ENCODE measurements at regions not wholly inside any gene's neighbourhood (a gene's known extent, or its start where the extent isn't known, plus 50 kb on each side); places are given as distances from the start of the nearest gene placed in this dataset.

- TF ChIP-seq MAFK (IDR thresholded peaks at IDR 0.05; ENCODE audit: low read depth, low read length) (no peak), CTCF (conservative IDR thresholded peaks at IDR 0.05; ENCODE audit: low read depth, low read length) (no peak), CEBPB (IDR thresholded peaks at IDR 0.05; ENCODE audit: low read depth, low read length) (no peak), RAD21 (IDR thresholded peaks at IDR 0.05; ENCODE audit: low read length) (no peak), POLR2A (IDR thresholded peaks at IDR 0.05; ENCODE audit: low read depth, low read length) (no peak), RCOR1 (IDR thresholded peaks at IDR 0.05; ENCODE audit: insufficient replicate concordance, low read length) (no peak), CHD1 (IDR thresholded peaks at IDR 0.05; ENCODE audit: low read depth, low read length) (no peak), USF2 (IDR thresholded peaks at IDR 0.05; ENCODE audit: low read depth, low read length) (no peak), BHLHE40 (IDR thresholded peaks at IDR 0.05; ENCODE audit: low read depth, low read length) (no peak), NFE2L2 (IDR thresholded peaks at IDR 0.05; ENCODE audit: low read depth, low read length) (no peak), FOS (IDR thresholded peaks at IDR 0.05; ENCODE audit: low read depth, low read length) (no peak), RFX5 (IDR thresholded peaks at IDR 0.05; ENCODE audit: low read depth, low read length) (no peak)
- TF ChIP-seq, protein P1, sequence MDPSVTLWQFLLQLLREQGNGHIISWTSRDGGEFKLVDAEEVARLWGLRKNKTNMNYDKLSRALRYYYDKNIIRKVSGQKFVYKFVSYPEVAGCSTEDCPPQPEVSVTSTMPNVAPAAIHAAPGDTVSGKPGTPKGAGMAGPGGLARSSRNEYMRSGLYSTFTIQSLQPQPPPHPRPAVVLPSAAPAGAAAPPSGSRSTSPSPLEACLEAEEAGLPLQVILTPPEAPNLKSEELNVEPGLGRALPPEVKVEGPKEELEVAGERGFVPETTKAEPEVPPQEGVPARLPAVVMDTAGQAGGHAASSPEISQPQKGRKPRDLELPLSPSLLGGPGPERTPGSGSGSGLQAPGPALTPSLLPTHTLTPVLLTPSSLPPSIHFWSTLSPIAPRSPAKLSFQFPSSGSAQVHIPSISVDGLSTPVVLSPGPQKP (IDR thresholded peaks at IDR 0.05; ENCODE audit: borderline replicate concordance, low read depth, low read length): no peak
These were observed 1389.3 kb downstream of the GATA3 start for GRCh38 chr10:9443758-9444157.

All from IMR-90 (cell line).